GM18873 (cell line): ENCODE measurements at regions not wholly inside any gene's neighbourhood (a gene's known extent, or its start where the extent isn't known, plus 50 kb on each side); places are given as distances from the start of the nearest gene placed in this dataset.
"Not testable (repeated sequence)": the region's sequence is repeated elsewhere in the genome, so short reads cannot be mapped to it uniquely, and the experiment has no call there.

Experiments
- ATAC-seq: cut with Tn5 transposase; IDR thresholded peaks from one replicate; pipeline ENCODE4 v1.9.1; 2021; ENCODE audit warnings: mild to moderate bottlenecking, moderate library complexity, moderate number of reproducible peaks; ENCODE audit not compliant: unreplicated experiment, low FRiP score

DNA sequence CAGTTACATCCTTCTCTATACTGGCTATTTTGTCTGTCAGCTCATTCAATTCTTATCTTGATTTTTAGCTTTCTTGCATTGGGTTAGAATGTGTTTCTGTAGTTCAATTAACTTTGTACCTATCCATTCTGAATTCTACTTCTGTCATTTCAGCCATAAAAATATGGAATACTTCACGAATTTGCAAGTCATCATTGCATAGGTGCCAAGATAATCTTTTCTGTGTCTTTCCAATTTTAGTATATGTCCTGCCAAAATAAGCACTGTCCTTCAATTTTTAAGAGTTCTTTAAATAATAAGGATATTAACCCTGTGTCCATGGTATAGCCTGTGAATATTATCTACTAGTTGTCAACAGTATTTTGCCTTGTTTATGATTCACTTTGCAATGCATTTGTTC is 665.7 kb upstream of the MDGA2 start:
- ATAC-seq: no peak

DNA sequence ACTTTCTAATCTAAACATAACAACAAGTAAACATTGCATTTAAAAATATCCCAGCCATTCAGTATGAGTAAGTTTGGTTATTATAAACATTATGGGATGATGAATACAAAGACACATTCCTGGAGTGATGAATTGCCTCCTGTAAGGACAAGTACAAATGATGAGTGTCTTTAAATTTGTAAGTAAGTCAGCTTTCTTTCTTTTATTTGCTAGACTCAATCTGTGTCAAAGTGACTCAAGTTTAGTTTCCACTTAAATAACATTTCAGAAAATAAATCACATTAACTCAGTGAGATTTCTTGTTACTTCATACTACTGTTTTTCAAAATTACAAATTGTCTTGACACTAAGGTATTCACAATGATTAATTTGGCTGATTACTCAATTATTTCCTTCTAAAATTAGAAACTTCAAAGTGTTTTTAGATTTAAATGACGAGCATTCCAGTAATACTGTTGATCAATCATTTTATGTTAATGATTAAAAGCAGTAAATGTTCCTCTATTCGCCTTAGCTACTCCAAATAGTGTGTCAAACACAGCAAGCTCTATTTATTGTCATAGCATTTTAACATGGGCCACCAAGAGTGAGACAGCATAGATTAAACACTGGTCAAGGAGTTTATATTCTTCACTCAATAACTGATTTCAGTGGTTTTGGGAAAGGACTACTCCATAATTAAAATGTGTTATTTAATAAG is 658.0 kb upstream of the MDGA2 start:
- no peak for ATAC-seq

DNA sequence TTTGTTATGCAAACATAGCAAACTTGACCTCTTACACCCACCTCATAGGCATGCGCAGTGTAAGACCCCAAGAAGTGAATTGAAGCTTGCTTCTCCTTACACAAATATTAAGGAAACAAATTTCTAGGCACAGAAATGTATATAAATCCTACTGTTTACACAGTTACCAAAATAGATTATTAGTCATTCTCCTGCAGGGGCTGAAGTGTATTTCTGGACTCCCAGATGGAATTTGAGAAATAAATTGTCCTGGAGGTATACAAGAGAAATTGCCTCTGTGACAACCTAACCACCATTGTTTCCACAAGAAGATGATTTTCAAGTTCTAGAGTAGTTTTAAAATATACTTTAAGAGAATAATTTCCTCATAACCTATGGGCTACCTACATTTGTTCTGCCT is 656.0 kb upstream of the MDGA2 start:
- no peak for ATAC-seq

DNA sequence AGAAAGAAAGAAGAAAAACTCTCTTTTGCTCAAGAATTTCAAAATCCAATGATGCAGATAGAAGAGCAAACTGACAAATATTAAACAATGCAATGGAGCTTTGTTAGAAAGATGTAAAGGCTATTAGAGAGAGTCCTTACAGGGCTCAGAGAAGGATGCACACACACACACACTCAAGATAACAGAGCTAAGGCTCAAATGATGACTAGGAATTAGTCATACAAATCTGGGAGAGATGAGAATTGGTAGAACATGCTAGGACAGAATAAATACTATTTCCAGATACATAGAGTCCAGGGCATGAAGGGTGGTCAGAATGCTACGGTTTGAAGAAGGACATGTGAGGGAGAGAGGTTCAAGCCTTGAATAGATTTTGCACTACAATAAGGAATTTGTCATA is 650.1 kb upstream of the MDGA2 start:
- ATAC-seq: no peak

DNA sequence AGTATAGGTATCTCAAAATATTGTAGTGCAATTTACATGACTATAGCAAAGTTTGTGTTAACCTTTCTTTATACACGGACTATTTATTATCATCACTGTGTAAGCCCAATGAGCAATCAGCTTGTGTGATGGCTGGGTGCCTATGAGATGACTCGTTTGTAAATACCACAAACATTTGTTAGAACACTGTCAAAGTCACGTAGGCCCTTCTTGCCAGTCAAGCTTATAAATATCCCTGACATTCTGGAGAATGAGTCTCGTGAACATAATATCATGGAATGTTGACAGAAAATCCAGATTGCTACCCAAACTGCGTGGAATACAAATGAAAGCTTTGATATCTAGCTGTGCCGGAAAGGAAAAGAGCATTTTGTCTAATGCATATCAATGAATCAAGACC is 648.3 kb upstream of the MDGA2 start:
- no peak for ATAC-seq

DNA sequence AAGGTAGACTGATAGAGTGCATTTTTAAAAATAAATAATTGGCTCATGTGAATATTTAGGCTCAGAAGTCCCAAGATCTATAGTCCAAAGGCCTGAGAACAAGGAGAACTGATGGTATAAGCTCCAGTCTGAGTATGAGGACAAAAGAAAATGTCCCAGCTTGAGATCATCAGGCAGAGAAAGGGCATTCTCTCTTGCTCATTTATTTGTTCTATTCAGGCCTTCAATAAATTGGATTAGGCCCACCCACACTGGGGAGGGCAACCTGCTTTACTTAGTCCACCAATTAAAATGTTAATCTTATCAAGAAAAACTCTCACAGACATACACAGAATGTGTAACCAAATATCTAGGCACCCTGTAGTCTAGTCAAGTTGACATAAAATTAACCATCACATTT is 644.4 kb upstream of the MDGA2 start:
- ATAC-seq: no peak

DNA sequence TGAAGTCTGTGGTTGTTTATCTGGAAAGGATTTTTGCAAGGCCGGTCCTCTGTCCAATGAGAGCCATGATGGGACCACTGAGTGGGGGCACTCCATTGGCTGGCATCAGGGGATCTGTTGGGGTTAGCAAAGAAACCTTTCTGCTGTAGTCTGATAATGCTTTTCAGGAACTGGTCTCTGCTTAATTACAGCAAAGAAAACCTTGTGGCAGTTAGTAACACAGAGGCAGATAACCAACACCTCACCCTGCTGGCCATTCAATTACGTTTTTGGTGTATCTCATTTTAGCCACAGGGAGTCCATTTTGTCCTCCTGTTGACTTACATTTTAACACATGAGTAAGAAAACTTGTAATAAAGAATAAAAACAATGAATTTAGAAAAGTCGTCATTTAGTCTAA is 629.3 kb upstream of the MDGA2 start:
- no peak for ATAC-seq

DNA sequence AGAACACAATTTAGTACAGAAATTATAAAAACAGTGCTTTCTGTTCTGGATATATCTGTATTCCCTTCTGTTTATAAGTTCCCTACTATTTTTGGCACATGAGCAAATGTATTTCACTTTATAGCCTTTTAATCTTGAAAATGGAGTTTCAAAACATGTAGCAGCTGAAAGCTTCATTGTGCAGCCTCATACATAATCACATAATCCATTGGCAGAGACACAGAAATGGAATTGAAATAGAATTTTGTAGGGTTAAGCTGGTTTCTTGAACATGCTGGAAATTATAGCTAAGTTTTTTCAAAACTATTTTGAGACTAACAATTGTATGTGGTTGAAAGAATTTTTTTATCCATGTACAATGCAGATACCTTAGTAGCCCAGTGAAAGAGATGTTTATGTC is 614.3 kb upstream of the MDGA2 start:
- ATAC-seq: no peak

DNA sequence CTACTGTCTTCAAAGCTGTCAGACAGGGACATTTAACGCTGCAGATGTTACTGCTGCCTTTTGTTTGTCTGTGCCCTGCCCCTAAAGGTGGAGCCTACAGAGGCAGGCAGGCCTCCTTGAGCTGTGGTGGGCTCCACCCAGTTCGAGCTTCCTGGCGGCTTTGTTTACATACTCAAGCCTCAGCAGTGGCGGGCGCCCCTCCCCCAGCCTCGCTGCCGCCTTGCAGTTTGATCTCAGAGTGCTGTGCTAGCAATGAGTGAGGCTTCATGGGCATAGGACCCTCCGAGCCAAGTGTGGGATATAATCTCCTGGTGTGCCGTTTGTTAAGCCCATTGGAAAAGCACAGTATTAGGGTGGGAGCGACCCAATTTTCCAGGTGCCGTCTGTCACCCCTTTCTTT is 609.8 kb upstream of the MDGA2 start:
- ATAC-seq: not testable (repeated sequence)

DNA sequence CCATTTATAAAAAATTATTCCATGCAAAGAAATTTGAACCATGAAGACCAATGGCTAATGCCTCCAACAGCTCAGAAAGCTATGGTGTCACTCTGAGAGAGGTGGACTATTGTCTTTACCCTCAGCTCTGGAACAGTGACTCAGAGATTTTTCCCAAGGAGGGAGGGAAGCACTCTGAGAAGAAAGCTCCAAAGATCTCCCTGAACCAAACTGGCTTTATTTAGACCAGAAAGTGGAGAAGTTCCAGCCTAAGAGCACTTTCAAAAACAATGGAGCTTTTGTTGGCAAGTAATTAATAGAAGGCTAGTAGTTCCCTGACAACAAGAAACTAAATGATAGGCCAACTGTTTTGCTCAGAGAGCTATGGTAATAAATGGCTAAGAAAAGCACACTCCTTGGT is 599.9 kb upstream of the MDGA2 start:
- ATAC-seq: no peak

DNA sequence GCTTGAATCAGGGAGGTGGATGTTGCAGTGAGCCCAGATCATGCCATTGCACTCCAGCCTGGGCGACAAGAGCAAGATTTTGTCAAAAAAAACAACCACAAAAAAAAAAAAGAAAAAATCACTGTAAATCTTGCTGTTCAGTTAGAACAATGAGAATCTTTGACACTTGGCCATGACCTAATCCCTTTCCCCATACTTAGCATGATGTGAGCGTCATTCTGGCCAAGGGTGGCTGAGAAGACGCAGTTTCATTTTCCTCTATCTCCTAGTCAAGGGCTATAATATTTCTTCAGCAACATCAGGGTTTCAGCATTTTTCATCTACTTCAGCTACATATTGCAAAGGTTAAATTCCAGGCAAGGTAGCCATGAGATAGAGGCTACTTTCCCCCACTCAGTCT is 599.4 kb upstream of the MDGA2 start:
- no peak for ATAC-seq

DNA sequence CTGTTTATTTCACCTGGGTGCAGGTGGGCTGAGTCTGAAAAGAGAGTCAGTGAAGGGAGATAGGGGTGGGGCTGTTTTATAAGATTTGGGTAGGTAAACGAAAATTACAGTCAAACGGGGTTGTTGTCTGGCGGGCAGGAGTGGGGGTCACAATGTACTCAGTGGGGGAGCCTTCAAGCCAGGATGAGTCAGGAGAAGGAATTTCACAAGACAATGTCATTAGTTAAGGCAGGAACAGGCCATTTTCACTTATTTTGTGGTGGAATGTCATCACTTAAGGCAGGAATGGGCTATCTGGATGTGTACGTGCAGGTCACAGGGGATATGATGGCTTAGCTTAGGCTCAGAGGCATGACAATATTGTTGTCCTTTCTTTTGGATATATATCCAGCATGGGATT is 592.5 kb upstream of the MDGA2 start:
- not testable (repeated sequence) for ATAC-seq

DNA sequence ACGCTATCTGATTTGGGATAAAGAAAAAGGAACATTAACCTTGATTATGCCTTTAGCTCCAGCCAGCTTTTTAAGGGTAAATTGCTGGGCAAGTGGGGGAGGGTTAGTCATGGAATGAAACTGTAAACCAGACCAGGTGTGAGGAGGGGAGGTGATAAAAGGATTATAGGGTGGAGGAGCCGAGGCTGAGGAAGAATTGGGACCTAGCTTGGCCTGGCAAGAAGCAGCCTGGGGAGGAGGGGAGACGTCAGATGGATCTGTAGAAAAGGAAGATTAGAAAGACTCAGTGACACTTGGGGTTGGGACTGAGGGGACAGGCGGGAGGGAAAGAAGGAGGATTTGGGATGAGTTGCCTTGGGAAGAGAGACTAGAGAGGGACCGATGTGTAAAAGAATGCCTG is 590.8 kb upstream of the MDGA2 start:
- not testable (repeated sequence) for ATAC-seq

DNA sequence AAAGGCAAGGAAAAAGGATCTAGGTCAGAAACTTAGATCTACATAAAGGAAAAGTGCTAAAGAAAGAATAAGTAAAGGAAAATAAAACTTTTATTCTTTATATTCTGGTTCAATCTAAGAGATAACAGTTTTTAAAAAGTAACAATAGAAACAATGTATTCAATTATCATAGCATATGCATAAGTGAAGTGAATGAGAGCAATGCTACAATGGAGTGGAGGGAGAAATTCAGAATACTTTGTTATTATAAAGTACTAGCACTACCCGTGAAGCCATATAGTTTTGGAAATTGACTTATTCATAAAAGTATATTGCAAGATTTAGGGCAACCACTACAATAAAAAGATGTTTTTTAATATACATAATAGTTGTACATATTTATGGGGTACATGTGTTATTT is 586.0 kb upstream of the MDGA2 start:
- no peak for ATAC-seq

DNA sequence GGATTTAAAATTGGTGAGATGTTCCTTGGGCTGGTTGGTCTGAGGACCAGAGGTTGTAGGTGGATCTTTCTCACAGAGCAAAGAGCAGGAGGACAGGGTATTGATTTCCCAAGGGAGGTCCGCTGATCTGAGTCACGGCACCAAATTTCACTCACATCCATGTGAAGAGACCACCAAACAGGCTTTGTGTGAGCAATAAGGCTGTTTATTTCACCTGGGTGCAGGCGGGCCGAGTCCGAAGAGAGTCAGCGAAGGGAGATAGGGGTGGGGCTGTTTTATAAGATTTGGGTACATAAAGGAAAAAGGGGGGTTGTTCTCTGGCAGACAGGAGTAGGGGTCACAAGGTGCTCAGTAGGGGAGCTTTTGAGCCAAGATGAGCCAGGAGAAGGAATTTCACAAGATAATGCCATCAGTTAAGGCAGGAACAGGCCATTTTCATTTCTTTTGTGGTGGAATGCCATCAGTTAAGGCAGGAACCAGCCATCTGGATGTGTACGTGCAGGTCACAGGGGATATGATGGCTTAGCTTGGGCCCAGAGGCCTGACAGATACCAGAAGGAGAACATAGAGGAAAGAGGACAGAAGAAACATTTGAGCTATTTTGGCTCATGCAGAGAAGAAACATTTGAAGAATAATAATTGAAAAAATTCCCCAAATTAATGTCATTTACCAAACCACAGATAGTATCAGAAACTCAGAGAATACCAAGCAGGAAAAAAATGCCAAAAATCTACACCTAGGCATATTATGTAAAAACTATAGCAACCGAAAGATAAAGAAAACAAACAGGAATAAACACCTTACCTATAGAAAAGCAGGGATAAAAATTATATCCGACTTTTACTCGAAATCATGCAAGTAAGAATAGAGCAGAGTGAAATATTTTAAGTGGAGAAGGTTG is 585.2 kb upstream of the MDGA2 start:
- ATAC-seq: not testable (repeated sequence)

DNA sequence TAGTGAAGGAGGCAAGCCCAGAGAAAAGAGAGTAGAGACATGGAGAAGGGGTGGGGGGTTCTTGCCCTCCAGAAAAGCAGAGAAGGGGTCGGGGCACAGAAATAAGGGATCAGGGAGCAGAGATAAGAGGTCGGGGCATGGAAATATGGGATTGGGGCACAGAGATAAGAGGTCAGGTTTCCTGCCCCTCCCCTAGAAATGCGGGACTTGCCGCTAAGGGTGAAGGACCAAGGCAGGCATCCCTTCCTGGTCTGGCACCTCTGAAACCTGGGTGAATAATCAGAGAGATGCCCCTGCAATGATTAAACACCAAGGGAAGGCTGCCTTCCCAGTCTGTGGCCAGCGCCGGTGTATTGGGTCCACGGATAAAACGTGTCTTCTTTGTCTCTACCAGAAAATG is 584.5 kb upstream of the MDGA2 start:
- not testable (repeated sequence) for ATAC-seq

DNA sequence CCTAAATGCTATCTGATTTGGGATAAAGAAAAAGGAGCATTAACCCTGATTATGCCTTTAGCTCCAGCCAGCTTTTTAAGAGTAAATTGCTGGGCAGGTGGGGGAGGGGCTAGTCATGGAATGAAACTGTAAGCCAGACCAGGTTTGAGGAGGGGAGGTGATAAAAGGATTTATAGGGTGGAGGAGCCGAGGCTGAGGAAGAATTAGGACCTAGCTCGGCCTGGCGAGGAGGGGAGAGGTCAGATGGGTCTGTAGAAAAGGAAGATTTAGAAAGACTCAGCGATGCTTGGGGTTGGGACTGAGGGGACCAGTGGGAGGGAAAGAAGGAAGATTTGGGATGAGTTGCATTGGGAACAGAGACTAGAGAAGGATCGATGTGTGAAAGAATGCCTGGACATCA is 583.8 kb upstream of the MDGA2 start:
- ATAC-seq: not testable (repeated sequence)

DNA sequence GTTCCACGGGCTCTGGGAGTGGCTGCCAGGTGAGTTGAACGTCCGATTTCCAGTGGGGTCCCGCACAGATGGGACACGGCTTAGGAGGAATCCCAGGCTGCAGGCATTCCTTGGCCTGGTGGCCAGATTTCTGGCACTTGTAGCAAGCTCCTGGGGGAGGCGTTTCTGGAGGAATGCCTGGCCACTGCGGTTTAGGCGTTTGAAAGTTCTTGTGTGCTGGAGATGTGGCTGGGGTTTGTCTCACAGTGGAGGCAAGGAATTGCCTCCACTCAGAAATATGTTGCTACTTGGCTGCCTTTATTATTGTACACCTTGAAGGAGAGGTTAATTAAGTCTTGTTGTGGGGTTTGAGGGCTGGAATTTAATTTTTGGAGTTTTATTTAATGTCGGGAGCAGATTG is 583.3 kb upstream of the MDGA2 start:
- not testable (repeated sequence) for ATAC-seq

DNA sequence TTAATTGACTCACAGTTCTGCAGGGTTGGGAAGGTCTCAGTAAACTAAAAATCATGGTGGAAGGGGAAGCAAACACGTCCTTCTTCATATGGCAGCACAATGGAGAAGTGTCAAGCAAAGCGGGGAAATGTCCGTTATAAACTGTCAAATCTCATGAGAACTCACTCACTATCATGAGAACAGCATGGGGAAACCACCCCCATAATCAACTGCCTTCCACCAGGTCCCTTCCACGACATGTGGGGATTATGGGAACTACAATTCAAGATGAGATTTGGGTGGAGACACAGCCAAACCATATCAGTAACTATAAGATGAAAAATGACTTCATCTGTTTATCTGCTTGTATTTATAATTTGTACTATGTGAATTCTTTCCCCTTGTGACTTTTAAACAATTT is 577.6 kb upstream of the MDGA2 start:
- ATAC-seq: no peak

DNA sequence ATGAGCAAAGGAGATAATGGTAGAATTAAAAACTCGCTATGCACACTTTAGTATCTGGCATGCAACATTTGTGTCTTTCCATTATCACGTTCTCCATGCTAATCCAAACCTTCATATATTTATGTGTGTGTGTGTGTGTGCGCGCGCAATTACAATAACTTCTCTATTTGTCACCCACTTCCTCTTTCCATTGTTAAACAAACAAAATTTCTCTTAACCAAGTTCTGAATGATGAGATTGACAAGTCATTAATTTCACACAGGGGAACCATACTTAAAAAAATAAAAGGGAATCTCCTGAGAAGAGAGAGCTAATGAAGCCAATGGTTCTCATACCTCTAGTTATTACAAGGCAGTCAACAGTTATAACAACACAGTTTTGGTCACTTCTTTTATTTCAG is 575.9 kb upstream of the MDGA2 start:
- no peak for ATAC-seq

DNA sequence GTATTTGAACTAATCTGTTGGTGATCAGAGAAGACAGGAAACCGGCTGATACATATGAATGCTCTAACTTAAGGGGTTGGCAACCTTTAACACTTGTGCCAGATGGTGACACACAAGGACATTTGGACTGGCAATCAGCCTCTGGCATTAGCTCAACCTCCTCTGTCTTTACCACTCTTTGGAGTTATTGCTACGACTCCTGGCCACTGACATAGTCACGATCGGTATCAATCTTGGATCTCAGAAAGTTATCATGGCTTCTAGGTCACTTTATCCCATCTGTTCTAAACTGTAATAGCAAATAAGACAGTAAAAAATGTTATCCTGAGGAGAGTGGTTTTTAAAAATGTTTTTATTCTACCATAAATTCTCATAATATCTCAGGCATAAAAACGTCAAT is 575.2 kb upstream of the MDGA2 start:
- no peak for ATAC-seq

DNA sequence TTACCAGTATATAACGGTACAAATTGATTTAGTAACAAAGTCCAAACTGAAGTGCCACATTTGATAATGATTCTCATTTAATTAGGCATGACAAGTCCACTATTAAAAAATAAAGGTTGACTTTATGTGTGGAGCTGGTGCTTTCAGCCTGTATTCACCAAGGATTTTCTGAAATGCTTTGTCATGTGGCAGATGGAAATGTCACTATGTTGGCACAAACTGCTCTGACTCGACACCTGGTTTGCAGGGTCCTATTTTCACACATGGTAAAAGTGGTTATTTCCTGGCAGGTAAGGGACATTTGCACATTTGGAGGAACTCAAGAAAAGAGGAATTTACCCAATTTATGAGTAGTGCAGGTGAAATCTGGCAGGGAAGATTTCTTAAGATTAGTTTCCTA is 572.6 kb upstream of the MDGA2 start:
- no peak for ATAC-seq
